GM12873 (cell line): ENCODE measurements at regions not wholly inside any gene's neighbourhood (a gene's known extent, or its start where the extent isn't known, plus 50 kb on each side); places are given as distances from the start of the nearest gene placed in this dataset.

Experiments used
- CTCF ChIP-seq: IDR thresholded peaks from 2 replicates; pipeline ENCODE4 v1.5.1; 2012; ENCODE audit warnings: low read depth, mild to moderate bottlenecking, moderate library complexity, low read length, control low read depth; ENCODE audit not compliant: insufficient read depth; ENCODE audit errors: missing control alignments

- TF ChIP-seq CTCF = no peak
Observed at GRCh38 chr18:22285361-22286140, 116.2 kb downstream of the GATA6 start.

- TF ChIP-seq CTCF = no peak
Observed at GRCh38 chr18:22284581-22285360, 115.4 kb downstream of the GATA6 start.

- TF ChIP-seq CTCF = no peak
Observed at GRCh38 chr18:22283397-22283796, 114.0 kb downstream of the GATA6 start.

GRCh38 chr18:22283116-22283395 is 113.7 kb downstream of the GATA6 start:
- TF ChIP-seq CTCF = no peak

GRCh38 chr18:22282311-22283115 is 113.1 kb downstream of the GATA6 start:
- TF ChIP-seq CTCF = no peak

GRCh38 chr18:22280453-22280750 is 111.0 kb downstream of the GATA6 start:
- TF ChIP-seq CTCF = no peak
